Kasumi-1 (cell line): ENCODE measurements at regions not wholly inside any gene's neighbourhood (a gene's known extent, or its start where the extent isn't known, plus 50 kb on each side); places are given as distances from the start of the nearest gene placed in this dataset.

Experiments
- DNase-seq, 2 experiments: peaks; one replicate each; lab custom pipeline; 2025; lab: John Stamatoyannopoulos, UW

DNA sequence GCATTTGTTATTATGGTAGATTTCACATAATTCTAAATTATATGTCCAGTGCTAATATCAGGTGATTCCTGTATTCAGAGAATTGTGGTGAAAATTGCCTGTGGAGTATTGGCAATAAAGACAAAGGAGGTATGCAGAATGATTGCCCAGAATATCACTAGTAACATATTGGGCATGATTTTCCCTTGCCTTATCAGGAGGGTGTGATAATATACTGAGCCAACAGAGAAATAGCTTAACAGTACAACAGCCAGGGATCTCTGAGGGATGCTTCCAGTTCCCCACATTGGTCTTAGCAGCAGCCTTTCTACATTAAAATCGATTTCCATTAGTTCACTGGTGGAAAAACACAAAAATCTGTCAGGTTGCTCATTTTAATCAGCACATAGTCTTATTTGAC is 122.9 kb upstream of the COL3A1 start:
- no peak for DNase-seq

DNA sequence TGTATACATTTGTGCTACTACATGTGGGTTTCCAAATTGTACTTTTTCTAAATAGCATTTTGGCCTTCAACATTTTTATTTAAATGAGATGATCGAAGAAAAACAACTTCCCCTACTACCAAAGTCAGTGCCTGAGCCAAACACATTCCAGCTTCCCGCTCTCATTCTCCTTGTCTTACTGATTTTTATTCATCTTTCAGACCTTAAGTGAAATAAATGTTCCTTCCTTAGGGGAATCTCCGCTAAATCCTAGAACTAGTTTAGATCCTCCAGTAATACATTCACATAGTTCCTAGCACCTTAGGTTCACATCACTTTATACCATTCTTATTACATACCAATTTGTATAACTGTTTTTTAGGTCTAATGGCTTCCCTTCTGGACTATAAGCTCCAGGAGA is 122.3 kb upstream of the COL3A1 start:
- DNase-seq = no peak

DNA sequence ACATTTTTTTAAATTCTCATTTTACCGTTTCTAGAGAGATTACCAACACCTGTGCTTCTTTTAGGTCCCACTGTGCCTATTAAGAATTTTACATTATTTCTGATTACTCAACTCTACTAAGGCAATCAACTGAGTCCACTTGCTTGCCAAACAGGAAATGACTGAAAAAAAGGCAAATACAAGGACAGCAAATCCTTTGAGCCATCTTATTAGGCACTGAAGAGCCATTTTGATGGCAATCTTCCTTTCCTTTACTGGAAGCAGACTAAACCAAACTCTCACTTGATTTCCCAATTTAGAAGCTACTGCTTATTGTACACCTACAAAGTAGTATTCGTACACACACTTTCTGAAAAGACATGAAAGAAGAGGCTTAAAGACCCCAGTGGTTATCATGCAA is 121.4 kb upstream of the COL3A1 start:
- DNase-seq = no peak

DNA sequence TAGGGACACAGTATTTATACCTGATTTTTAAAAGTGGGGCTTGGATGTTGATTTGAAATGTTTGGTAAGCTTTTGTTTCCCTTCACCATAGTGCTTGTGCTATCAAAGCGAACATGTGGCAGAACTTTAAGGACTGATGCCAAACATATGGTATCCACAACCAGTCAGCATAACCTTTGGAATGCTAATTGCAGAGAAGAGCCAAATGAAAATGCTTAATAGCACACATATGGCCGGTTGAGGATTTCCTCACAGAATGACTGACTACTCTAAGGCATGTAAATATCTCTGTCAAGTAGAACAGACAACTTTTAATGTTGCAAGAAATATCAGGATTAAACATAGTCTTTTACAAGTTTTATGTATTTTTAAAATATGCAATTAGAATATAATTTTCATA is 120.9 kb upstream of the COL3A1 start:
- DNase-seq = no peak

DNA sequence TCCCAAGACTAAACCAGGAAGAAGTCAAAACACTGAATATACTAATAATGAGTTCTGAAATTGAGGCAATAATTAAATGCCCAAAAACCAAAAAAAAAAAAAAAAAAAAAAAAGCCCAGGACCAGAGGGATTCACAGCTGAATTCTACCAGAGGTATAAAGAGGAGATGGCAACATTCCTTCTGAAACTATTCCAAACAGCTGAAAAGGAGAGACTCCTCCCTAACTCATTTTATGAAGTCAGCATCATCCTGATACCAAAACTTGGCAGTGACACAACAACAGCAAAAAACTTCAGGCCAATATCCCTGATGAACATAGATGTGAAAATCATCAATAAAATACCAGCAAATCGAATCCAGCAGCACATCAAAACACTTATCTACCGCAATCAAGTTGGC is 108.5 kb upstream of the COL3A1 start:
- no peak for DNase-seq

DNA sequence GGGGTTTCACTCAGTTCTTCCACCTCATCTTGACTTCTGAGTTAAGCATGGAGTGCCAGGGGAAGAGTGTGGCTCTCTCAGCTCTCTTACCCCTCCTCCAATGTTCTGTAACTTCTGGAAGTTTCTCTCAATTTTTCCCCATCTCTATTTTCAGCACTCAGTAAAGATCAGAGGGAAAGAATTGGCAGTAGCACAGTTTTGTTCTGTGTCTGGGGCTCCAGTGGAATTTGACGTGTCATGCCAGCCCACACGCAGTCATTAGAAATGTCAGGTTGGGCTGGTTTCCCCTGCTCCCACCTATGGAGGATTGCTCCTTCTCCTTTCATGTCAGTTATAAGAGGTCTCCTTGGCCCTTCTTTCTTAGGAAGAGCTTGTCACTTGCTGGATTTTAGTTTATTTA is 104.6 kb upstream of the COL3A1 start:
- no peak for DNase-seq

DNA sequence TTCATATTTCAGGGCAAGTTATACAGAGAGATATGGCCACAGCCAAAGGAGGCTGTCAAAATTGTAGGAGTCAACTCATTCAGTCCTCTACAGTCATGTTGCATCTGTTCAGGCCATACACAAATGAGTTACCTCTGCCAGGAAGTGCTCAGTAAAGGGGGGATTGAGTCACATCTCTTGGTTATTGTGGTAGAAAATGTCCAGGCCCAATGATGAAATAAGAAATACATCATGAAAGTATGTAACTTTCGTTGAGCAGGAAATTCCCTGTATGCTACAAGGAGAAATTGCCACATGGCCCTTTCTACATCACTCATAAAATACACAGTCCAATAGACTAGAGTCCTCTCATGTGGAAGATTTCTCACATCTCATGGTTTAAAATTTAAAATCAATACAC is 103.9 kb upstream of the COL3A1 start:
- DNase-seq = no peak

DNA sequence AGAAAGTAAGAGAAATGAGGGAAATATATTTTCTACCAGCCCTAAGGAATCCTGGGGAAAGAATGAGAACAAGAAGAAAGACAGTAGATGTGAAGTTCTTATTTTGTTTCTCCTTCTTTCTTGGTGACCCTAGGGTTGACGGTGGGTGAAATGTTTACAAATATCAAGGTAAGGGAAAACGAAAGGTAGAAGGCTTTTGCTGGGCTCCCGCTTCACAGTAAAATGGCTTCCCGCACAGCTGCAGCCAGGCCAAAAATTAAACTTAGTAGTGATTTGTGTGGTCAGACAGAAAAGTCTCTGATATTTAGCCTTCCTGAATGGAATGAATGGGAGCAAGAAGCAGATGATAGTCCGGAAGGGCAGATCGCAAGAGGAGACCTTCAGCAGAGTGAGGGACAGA is 99.1 kb upstream of the COL3A1 start:
- no peak for DNase-seq

DNA sequence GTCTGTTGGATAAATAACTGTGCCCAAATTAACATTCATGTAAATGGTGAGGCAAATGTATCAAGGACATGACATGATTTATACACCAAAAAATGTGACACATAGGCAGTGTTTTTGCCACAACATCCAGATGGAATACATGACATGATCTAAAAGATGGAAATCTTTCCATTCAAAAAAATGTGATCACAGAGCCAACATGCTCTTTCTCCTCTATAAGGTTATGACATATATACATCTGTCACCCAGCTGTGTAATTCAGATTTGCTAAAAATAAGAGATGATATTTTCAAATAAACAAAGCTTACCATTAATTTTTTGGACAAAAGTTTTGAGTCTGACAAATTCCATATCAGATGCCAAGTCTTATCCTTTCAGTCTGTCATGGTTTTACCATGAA is 95.5 kb upstream of the COL3A1 start:
- DNase-seq = no peak

DNA sequence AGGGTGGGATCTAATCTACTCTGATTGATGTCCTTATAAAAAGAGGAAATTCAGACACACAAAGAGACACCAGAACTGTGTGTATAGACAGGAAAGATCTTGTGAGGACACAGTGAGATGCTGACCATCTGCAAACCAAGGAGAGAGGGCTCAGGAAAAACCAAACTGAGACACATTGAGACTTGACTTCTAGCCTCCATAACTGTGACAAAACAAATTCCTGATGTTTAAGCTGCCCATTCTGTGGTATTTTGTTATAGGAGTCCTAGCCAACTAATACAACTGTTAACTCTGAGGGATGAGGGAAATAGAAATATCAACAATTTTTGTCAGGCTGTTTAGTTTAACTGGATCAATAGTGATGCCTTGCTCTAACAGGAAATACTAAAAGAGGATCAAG is 93.4 kb upstream of the COL3A1 start:
- DNase-seq = no peak

DNA sequence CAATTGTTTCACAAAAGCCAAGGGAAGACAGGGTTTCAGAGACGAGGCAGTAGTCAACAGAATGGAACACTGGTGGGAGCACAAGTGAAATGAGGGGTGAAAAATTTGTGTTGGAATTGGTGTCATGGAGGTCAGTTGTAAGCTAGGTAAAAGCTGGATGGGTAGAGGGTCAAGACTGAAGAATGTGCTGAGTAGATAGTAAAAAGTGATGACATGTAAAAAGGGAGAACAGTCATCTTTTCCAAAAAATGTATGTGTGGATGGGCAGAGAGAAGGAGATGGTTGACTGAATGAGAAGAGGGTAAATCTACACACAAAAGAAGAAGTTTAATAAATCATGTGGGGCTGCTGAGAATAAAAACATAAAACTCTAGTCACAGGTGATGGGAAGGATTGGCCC is 92.7 kb upstream of the COL3A1 start:
- no peak for DNase-seq

DNA sequence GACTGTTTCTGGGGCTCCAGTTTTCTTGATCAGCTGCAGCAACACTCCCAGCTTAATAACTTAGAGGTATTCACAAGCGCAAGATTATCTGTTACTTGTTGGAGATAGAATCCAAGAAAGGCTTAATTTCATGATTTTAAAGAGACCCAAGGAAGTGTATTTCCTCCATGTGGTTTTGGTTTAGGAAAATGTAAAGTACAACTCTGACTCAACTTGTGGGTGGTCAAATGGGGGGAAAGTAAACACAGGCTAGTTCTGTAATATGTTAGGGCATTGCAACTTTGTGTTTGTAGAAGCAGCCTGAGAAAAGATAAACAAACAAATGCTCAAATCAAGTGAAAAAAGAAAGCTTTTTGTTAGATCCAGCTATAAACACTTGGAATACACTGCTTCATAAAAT is 90.1 kb upstream of the COL3A1 start:
- peak in 1 of 2 experiments; percentile 24 for DNase-seq

DNA sequence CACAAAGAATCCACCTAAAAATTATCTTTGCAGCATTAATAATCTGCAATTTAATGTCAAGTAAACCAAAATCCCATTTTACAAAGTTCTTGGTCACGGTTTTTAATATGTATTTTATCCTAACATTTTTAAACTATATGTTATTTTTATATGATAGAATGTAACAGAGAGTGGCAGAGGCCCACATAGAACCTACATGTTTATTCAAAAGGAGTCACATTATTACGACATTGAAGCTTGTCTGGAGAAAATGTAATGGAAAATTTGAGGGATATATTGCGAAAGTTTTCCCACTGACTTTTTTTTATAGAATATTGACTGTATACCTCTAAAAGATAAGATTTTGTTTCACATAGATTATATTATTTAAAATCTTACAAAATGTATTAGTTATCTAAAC is 89.7 kb upstream of the COL3A1 start:
- DNase-seq = no peak

DNA sequence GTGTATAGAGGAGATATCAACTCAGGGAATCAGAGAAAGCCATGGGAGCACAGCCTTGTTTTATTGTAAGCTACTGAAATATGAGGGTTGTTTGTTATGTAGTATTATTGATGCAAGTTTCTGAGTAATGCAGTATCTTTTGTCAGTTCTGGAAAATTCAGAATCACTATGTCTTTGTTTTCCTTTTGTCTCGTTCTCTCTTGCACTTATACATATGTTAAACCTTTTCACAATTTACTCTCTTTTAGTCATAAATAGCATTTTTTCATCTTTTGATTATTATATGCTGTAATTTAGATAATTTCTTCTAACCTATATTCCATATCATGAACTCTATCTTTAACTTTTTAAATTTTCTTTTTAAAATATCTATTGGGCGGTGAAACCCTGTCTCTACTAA is 85.0 kb upstream of the COL3A1 start:
- no peak for DNase-seq

DNA sequence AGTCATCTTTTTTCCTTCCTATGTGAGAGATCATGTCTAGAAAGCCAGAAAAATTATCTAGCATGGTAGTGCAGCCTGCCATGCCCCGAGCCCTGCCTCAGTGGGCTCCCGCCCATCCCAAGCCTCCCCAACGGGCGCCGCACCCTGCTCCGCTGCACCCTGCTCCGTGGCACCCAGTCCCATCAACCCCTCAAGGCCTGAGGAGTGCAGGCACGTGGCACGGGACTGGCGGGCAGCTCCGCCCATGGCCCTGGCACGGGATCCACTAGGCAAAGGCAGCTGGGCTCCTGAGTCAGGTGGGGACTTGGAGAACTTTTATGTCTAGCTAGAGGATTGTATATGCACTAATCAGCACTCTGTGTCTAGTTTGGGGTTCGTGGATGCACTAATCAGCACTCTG is 83.4 kb upstream of the COL3A1 start:
- no peak for DNase-seq

DNA sequence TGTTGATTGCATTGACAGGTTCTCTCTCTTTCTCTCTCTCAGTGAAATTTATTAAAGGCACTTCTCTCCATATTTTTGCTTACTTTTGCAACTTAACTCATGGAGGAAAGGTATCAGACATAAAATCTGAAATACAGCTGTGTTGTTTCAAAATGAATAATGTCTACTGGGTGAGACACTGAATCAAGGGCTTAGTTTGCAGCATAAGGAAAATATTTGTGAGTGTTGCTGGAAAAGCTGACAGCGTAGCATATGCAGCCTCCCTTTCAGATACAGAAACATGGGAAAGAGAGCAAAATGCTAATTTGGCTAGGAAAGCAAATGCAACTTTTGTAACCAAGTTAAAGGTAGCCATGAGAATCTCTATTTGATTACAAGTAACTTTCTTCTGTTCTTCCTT is 81.5 kb upstream of the COL3A1 start:
- DNase-seq = no peak

DNA sequence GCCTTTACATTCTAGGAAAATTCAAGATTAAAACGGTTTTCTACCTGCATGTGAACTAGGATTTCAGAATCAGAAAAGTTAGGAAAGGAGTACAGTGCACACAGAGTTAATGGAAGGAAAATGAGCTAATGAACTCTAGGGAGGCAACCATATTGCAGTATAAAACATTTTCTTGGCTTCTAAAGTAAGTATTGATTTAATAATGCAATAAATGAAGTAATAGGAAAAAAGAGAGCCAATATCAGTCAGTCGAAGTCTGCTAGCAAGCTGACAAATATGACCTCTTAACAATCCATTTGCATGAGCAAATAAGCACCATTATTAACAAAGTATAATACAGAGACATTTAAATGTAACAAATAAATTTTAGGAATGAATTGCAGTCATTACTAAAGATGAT is 80.2 kb upstream of the COL3A1 start:
- no peak for DNase-seq

DNA sequence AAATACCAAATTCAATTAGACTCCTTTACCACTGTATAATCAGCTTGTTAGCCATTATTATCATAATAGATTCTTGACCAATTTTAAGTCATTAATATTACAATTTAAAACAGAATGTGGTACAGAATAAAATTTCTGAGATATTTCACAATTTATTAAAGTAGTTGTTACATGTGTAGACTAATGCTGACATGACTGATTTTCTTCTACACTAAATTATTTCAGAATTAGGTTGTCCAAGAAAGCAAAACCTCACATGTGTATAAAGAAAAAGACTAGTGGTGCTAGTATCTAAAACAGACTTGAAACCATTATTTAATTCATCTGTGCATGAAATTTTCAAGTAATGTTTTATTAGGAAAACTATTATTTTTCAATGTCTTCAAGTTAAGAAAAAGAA is 79.2 kb upstream of the COL3A1 start:
- no peak for DNase-seq

DNA sequence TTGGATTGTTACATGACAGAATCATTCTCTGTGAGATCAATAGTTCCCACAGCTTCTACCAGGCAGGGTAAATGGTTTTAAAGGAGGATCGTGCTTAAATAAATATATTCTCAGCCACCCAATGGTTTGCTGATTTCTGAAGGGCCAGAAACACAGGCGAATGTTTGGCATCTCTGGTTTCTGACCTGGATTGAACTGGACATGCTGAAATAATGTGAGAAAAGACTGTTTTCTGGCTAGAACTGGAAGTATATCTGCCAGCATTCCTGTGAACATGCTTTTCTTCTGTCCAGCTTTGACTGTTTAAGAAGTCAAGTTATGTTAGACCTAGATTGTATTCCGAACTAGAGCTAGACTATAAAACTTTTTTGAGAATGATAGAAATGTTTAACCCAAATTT is 77.1 kb upstream of the COL3A1 start:
- DNase-seq = no peak

DNA sequence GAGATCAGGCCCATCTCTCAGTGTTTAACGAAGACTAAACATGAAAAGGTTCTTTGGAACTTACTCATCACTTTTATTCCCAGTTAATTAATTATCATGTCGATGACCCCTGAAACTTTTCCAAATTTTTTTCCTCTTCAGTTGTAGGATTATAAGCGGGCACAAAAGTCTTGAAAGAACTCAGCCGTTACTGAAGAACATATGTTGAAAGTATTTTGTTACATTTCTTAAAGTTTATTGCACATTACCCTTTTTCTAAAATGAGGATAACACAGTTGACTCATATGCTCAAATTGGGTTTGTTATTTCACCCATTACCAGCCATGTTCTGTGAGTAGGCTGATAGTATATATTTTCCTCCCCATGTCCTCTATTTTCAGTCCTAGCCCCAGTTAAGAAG is 75.9 kb upstream of the COL3A1 start:
- no peak for DNase-seq

DNA sequence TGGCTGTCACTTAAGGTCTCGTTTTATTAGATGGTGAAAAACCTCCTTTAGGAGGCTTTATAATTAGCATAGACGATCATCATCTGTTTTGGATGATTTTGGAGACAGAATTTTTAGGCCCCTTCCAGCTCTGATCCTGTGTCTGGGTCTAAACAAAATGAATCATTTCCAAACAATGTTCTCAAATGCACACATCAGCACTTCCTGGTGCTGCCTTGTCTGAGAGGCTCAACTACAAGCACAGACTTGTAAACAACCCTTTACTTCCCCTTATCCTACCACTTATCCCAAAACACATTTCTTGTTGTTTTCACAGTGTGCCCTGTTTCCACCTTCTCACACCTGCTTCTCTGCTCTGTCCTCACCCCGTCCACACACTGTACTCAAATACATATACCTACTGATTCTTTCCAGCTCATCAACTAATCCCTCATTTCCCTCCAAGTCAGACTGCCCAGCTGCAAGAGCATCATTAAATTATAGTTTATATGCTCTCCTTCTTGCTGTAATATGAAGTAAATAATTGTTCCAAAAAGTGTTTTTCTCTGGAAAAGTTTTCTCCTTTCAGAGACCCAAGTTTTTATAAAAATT is 71.2 kb upstream of the COL3A1 start:
- no peak for DNase-seq

DNA sequence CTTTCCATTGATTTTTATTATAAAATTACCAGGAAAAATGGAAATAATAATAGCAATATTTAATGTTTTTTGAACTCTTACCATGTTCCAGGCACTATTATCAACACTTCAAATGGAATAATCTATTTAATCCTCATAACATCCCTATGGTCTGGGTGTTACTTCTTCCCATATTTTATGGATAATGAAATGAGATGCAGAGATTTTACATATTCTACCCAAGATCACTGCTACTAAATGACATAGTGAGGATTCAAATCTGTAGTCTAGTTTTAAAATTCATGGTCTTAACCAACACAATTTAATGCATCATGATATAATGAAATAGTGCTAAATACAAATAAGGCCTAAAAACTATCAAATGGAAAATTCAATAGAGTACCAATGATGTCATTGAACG is 70.4 kb upstream of the COL3A1 start:
- no peak for DNase-seq

DNA sequence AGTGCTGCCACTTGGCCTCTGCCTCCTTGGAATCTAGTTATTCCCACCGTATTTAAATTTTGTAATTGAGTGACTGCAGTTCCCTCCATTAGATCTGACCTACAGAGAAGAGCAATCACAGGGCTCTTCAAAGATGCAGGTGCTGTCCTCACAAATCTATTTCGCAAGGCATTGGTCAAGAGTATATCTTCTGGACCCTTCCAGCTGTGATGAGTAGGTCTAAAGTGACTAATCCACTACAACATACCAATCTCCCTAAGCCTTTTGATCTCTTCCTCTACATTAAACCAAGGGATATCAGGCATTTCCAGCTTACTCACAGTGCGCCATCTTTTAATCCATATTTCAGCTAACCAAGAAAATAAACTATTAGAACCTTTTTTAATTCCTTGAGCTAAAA is 65.1 kb upstream of the COL3A1 start:
- no peak for DNase-seq

DNA sequence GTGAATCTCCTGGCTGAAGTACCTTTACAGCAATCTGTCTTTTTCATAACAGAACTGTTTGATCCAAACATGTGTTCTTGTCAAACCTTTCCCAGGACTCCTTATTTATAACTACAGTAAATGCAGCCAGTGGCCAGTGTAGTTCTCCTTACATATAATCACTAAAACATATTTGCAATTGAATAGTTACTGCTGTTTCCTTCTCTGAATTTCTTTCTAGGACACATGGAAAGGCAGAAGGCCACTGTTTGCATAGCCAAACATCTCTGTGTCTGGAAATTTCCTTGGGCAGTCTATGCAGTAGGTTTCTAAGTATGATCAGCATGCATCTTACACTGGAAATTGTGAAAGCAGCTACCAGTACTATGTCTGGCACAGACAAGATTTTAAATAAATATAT is 57.4 kb upstream of the COL3A1 start:
- DNase-seq = no peak

DNA sequence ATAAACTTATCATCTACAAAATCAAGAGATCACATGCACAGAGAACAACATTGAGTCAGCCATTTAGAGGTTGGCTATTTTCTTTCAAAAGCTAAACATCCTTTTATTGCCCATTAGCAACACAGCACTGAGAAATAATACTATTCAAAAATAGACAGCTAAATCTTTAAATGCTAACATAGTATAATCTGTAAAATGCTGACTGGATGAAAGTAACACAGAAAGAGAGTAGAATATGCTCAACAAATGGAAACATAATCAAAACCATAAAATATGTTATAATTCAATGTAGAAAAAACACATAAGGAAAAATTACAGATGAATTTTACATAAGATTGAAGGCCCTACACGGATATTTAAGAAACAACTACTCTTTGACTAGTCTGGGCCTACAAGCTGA is 56.5 kb upstream of the COL3A1 start:
- no peak for DNase-seq
